MM.1S (cell line): ENCODE measurements at regions not wholly inside any gene's neighbourhood (a gene's known extent, or its start where the extent isn't known, plus 50 kb on each side); places are given as distances from the start of the nearest gene placed in this dataset.

Experiments
- DNase-seq: peaks from one replicate; pipeline ENCODE4 v3.0.0-alpha.2; 2015
- H2AFZ ChIP-seq: fragments of 300-600 bp; sonication (generic); 2 replicates; pipeline ENCODE4 v1.6.0; 2016; ENCODE audit warnings: antibody characterized with exemption, low read length
- H3F3A ChIP-seq: fragments of 300-600 bp; sonication (generic); 2 replicates; pipeline ENCODE4 v1.6.1; 2016; ENCODE audit warnings: mild to moderate bottlenecking, antibody characterized with exemption, low read length, moderate library complexity, mixed read lengths; ENCODE audit not compliant: insufficient read depth
- H3K27ac ChIP-seq: fragments of 300-600 bp; sonication (generic); 2 replicates; pipeline ENCODE4 v1.5.1; 2016; ENCODE audit warnings: mild to moderate bottlenecking, low read length
- H3K27me3 ChIP-seq: fragments of 300-600 bp; sonication (generic); replicated peaks from 2 replicates; pipeline ENCODE4 v1.6.0; 2016; ENCODE audit warnings: low read length; ENCODE audit not compliant: insufficient read depth
- H3K36me3 ChIP-seq: fragments of 300-600 bp; sonication (generic); replicated peaks from 2 replicates; pipeline ENCODE4 v1.6.1; 2016; ENCODE audit warnings: mild to moderate bottlenecking, low read length, mixed read lengths; ENCODE audit not compliant: insufficient read depth
- H3K4me1 ChIP-seq: fragments of 300-600 bp; sonication (generic); 2 replicates; pipeline ENCODE4 v1.6.1; 2016; ENCODE audit warnings: low read length, mixed read lengths
- H3K4me2 ChIP-seq: fragments of 300-600 bp; sonication (generic); 2 replicates; pipeline ENCODE4 v1.6.0; 2016; ENCODE audit warnings: low read depth, low read length
- H3K4me3 ChIP-seq: fragments of 300-600 bp; sonication (generic); 2 replicates; pipeline ENCODE4 v1.5.1; 2016; ENCODE audit warnings: low read length, mixed read lengths
- H3K79me2 ChIP-seq: fragments of 300-600 bp; sonication (generic); 2 replicates; pipeline ENCODE4 v1.6.1; 2016; ENCODE audit warnings: mixed run types, low read length, mixed read lengths
- H3K9ac ChIP-seq: fragments of 300-600 bp; sonication (generic); 2 replicates; pipeline ENCODE4 v1.6.1; 2016; ENCODE audit warnings: low read length, mixed read lengths
- H3K9me2 ChIP-seq: fragments of 300-600 bp; sonication (generic); replicated peaks from 2 replicates; pipeline ENCODE4 v1.6.1; 2016; ENCODE audit warnings: mild to moderate bottlenecking, low read length, mixed read lengths; ENCODE audit not compliant: insufficient read depth
- H3K9me3 ChIP-seq: fragments of 300-600 bp; sonication (generic); replicated peaks from 2 replicates; pipeline ENCODE4 v1.6.1; 2016; ENCODE audit warnings: mild to moderate bottlenecking, low read length, mixed read lengths; ENCODE audit not compliant: insufficient read depth
- H4K20me1 ChIP-seq: fragments of 300-600 bp; sonication (generic); 2 replicates; pipeline ENCODE4 v1.6.1; 2016; ENCODE audit warnings: mild to moderate bottlenecking, low read length, moderate library complexity, mixed read lengths; ENCODE audit not compliant: insufficient read depth
- EZH2 ChIP-seq: fragments of 300-600 bp; sonication (generic); optimal IDR thresholded peaks from 2 replicates; pipeline ENCODE3; 2017; ENCODE audit warnings: low read depth, mild to moderate bottlenecking, antibody characterized with exemption, low read length, mixed read lengths
- EZH2phosphoT487 ChIP-seq: fragments of 300-600 bp; sonication (generic); IDR thresholded peaks from 2 replicates; pipeline ENCODE4 v1.6.1; 2018; ENCODE audit warnings: antibody characterized with exemption, low read length
- TF ChIP-seq, protein P1 (sequence below): fragments of 300-600 bp; sonication (generic); IDR thresholded peaks from 2 replicates; pipeline ENCODE4 v1.5.1; 2016; ENCODE audit warnings: antibody characterized with exemption, low read length, mixed read lengths

DNA sequence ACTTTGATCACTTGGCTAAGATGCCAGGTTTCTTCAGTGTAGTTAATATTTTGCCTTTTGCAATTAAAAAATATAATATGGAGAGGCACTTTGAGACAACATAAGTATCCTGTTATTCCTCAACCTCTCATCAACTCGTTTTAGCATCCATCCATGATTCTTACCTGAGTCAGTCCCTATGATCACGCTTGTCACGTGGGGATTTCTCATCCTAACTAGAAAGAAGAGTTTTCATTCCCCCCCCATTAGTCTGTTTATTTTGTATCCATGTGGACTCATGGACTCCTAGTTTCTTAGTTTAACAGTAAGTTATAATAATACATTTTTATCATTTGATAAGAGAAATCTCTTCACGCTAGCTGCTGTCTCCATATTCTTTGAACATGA is 110.3 kb downstream of the SLC25A47 start:
- Histone ChIP-seq H3K27ac (no peak overlapping the region), H3K9me3 (no peaks in the 10 kb centered on the region), H2AFZ (no peak overlapping the region), H3K4me2 (no peak overlapping the region), H3K4me1 (no peaks in the 10 kb centered on the region), H4K20me1 (no peaks in the 10 kb centered on the region), H3K79me2 (no peaks in the 10 kb centered on the region), H3K4me3 (no peak overlapping the region), H3F3A (no peaks in the 10 kb centered on the region), H3K27me3 (no peaks in the 10 kb centered on the region), H3K36me3 (no peaks in the 10 kb centered on the region), H3K9ac (no peak overlapping the region), H3K9me2 (no peaks in the 10 kb centered on the region)
- TF ChIP-seq EZH2 (no peak), EZH2phosphoT487 (no peak)
- TF ChIP-seq, protein P1, sequence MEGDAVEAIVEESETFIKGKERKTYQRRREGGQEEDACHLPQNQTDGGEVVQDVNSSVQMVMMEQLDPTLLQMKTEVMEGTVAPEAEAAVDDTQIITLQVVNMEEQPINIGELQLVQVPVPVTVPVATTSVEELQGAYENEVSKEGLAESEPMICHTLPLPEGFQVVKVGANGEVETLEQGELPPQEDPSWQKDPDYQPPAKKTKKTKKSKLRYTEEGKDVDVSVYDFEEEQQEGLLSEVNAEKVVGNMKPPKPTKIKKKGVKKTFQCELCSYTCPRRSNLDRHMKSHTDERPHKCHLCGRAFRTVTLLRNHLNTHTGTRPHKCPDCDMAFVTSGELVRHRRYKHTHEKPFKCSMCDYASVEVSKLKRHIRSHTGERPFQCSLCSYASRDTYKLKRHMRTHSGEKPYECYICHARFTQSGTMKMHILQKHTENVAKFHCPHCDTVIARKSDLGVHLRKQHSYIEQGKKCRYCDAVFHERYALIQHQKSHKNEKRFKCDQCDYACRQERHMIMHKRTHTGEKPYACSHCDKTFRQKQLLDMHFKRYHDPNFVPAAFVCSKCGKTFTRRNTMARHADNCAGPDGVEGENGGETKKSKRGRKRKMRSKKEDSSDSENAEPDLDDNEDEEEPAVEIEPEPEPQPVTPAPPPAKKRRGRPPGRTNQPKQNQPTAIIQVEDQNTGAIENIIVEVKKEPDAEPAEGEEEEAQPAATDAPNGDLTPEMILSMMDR = no peak
- no peak for DNase-seq

DNA sequence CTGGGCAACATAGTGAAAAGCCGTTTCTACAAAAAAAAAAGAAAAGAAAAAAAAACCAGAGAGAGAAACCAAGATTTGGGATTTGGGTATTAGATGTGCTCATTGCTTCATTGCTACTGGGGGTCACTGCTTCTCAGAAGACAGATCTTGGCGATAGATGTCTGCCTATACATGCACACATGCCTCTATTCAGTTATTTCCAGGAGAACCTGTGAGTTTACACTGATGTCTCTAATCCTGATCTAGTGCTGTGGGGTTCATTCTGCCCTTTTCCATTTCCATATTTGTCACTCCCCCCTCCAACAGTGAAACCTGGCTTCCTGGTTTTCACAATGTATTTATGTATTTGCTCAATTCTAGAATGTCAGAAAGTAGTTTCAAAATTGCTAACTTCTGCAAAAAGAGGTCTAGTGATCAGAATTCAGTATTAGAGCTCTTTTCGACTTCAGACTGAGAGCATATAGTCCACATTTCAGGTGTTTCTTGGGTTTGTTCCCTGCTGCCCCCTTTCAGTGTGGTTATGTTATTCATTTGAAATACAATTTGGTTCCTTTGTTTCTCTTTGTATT is 111.0 kb downstream of the SLC25A47 start:
- H3K27ac ChIP-seq = no peak overlapping the region
- no peak overlapping the region for H2AFZ ChIP-seq
- H3K4me1 ChIP-seq = no peaks in the 10 kb centered on the region
- no peak overlapping the region for H3K4me3 ChIP-seq
- no peak overlapping the region for H3K4me2 ChIP-seq
- H3K27me3 ChIP-seq = no peaks in the 10 kb centered on the region
- TF ChIP-seq EZH2 (no peak), EZH2phosphoT487 (no peak)
- TF ChIP-seq, protein P1 = no peak
- no peaks in the 10 kb centered on the region for H4K20me1 ChIP-seq
- H3K9ac ChIP-seq = no peak overlapping the region
- no peaks in the 10 kb centered on the region for H3K9me2 ChIP-seq
- DNase-seq = no peak
- no peaks in the 10 kb centered on the region for H3K9me3 ChIP-seq
- no peaks in the 10 kb centered on the region for H3K36me3 ChIP-seq
- H3F3A ChIP-seq = no peaks in the 10 kb centered on the region
- H3K79me2 ChIP-seq = no peaks in the 10 kb centered on the region

DNA sequence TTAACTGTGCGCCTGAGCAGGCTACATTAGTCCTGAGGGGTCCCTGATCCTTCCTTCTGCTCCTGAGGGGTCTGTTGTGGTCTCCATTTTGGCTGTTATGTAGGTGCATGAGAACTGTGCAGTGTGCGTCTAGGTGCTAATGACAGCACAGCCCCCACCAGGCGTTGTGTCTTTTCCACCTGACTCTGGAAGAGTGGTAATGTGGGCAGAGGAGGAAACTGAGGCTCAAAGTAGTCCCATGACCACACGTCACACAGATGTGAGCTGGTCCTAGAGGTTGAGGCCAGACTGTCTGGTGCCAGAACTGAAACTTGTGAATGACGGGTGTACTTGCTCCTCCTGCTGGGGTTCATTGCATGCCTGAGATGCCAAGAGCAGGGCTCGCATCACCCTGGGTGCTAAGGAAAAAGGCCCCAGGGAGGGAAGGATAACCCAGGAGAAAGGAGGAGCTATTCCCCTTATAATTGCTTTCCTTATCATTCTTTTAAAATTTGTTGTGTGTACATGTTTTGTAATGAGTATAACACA is 111.8 kb downstream of the SLC25A47 start:
- H3K4me3 ChIP-seq = no peak overlapping the region
- H3K27me3 ChIP-seq = no peaks in the 10 kb centered on the region
- no peak for DNase-seq
- H3K4me1 ChIP-seq = no peaks in the 10 kb centered on the region
- no peaks in the 10 kb centered on the region for H3K9me3 ChIP-seq
- no peaks in the 10 kb centered on the region for H3K9me2 ChIP-seq
- H2AFZ ChIP-seq = no peak overlapping the region
- no peaks in the 10 kb centered on the region for H4K20me1 ChIP-seq
- no peak overlapping the region for H3K4me2 ChIP-seq
- no peak for TF ChIP-seq EZH2phosphoT487
- TF ChIP-seq, protein P1 = no peak
- no peak for TF ChIP-seq EZH2
- H3K36me3 ChIP-seq = no peaks in the 10 kb centered on the region
- H3K79me2 ChIP-seq = no peaks in the 10 kb centered on the region
- no peak overlapping the region for H3K9ac ChIP-seq
- no peak overlapping the region for H3K27ac ChIP-seq
- H3F3A ChIP-seq = no peaks in the 10 kb centered on the region
